Ovary (tissue), 7 donors: ENCODE measurements at regions not wholly inside any gene's neighbourhood (a gene's known extent, or its start where the extent isn't known, plus 50 kb on each side); places are given as distances from the start of the nearest gene placed in this dataset.

Source experiments
- DNase-seq, 5 donors: peaks; one replicate each; pipeline ENCODE4 v3.0.0-alpha.2; 2019 to 2020
- H3K27ac ChIP-seq, 2 donors: fragments of 200-600 bp; one replicate each; pipeline versions ENCODE4 v1.5.1 to v1.8.0; 2019 to 2022
- H3K27me3 ChIP-seq: fragments of 200-600 bp; one replicate; pipeline ENCODE4 v1.8.0; 2022
- H3K36me3 ChIP-seq: fragments of 200-600 bp; sonication (generic); one replicate; pipeline ENCODE4 v1.5.1; 2019
- H3K4me1 ChIP-seq: one replicate; pipeline ENCODE4 v1.8.1; 2013; ENCODE audit warnings: mild to moderate bottlenecking, moderate library complexity; ENCODE audit not compliant: insufficient read depth
- H3K4me3 ChIP-seq: fragments of 200-600 bp; sonication (generic); one replicate; pipeline ENCODE4 v1.5.1; 2017
- H3K9me3 ChIP-seq, 2 donors: fragments of 200-600 bp in 1 of 2; sonication (generic) in 1 of 2; one replicate each; pipeline versions ENCODE4 v1.5.1 to v1.8.1; 2013 to 2019; ENCODE audit warnings: mild to moderate bottlenecking in 1 of 2, moderate library complexity in 1 of 2
- CTCF ChIP-seq, 3 donors: fragments of 450-650 bp in 2 of 3; fragments of 200-600 bp in 1 of 3; IDR thresholded peaks; one replicate each; pipeline versions ENCODE4 v1.5.1 to v1.8.0; 2016 to 2022; ENCODE audit warnings: antibody characterized with exemption in 3 of 3, mild to moderate bottlenecking in 1 of 3
- EP300 ChIP-seq: sonication (generic); formaldehyde crosslinking; IDR thresholded peaks from one replicate; pipeline ENCODE4 v1.6.1; 2017; ENCODE audit warnings: antibody characterized with exemption
- POLR2A ChIP-seq: fragments of 450-650 bp; IDR thresholded peaks from one replicate; pipeline ENCODE4 v1.6.1; 2017; ENCODE audit warnings: antibody characterized with exemption, mild to moderate bottlenecking, moderate library complexity
- WGBS, 3 donors: extraction: QIAGEN DNeasy Blood & Tissue Kit in 1 of 3; methylation state at CpG; one replicate each; pipeline versions ENCODE4 v1.1.5 to v1.1.7; 2013 to 2017; 5-methylcytosine and 5-hydroxymethylcytosine counted together
- intact Hi-C, 4 donors: fragments of 100-400 bp; cut with DNase I; formaldehyde crosslinking; loops; one replicate each; pipeline versions ENCODE4 v1.11.0 to v1.15.1; 2022 to 2023
- donor health status: DM: no; HTN: no; CAD: no; lungs with moderate emphysema.
- donor health status: DM: no; HTN: no; CAD: no.
- donor health status: Bipolar disorder and iron deficiency.
- donor health status: DM: no; HTN: no; CAD: no.
- donor health status: DM: yes; HTN: yes; CAD: no.

DNA sequence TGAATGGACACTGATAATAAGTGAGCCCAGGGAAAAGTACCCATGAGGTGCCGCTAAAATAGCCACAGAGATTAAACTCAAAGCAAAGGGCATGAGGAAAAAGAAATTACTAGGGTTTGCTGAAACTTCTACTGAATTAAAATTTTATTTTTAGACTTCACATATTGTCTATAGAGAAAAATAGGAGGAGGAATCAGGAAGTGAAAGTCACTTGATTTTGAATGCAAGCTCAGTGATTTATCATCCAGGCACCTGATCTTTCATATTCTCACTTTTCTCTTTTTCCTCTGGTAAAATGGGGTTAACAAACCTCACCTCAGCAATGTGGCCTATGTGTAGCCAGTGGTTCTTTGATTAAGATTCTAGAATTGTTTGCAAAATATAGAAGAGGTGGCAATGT, 479.8 kb downstream of the BCL11B start:
- intact Hi-C loops = no loop called here
- WGBS, 3 donors = 86 to 100% (median 92%) methylated on average over 1 of the region's 1 CpG

DNA sequence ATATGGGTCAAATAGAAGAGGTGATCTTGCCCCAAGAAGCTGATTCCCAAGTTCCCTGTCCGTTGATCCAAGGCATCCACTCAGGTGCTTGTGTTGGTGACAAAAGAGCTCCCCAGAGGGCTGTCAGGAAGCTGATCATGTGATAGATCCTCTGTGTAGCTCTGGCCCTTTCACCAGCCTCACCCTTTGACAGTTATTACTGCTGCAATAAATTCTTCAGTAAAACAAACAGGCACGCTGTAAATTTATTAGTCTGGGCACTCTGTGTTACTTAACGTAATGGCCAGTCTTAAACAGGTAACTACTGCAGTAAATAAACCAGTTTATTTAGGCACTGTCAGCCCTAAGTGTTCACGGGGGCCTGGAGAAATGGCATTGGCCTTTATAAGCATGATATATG, 473.9 kb downstream of the BCL11B start:
- H3K9me3 ChIP-seq = no peaks in the 10 kb centered on the region
- TF ChIP-seq EP300 (no peak), CTCF (IDR thresholded peaks at IDR 0.05) (no peak), POLR2A (no peak)
- WGBS, 3 donors = 33 to 39% (median 34%) methylated on average over 4 of the region's 4 CpGs
- H3K4me3 ChIP-seq = no peak overlapping the region
- intact Hi-C loops = no loop called here
- no peaks in the 10 kb centered on the region for H3K36me3 ChIP-seq
- no peak for DNase-seq
- H3K27ac ChIP-seq = no peak overlapping the region
- H3K27me3 ChIP-seq = no peaks in the 10 kb centered on the region
- H3K4me1 ChIP-seq = no peaks in the 10 kb centered on the region

More for the DNA sequence above, 479.8 kb downstream of the BCL11B start:
- Histone ChIP-seq H3K27me3 (no peaks in the 10 kb centered on the region), H3K27ac (no peak overlapping the region), H3K4me3 (no peak overlapping the region), H3K36me3 (no peaks in the 10 kb centered on the region), H3K4me1 (no peaks in the 10 kb centered on the region), H3K9me3 (no peaks in the 10 kb centered on the region)
- DNase-seq = no peak
- TF ChIP-seq EP300 (no peak), CTCF (IDR thresholded peaks at IDR 0.05) (no peak), POLR2A (no peak)

DNA sequence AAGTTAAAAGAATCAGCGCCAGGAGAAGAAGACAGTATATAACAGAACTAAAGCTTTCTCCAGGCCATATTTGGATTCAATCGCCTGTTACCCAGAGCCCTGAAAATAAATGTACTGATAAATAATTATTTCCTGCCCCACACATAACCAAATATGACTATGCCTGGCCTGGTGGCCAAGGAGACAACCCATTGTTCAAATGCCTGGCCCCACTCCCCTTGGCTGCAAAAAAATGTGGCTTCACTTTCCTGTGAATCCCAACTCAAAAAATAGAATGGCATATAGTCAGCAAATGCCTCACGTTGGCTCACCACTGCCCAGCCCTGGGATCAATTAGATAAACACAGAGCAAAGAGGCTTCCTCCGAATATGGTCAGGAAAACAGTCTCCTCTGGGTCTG, 472.1 kb downstream of the BCL11B start:
- H3K27ac ChIP-seq = no peak overlapping the region
- H3K4me3 ChIP-seq = no peak overlapping the region
- intact Hi-C loops = no loop called here
- no peak for DNase-seq
- TF ChIP-seq EP300 (no peak), POLR2A (no peak), CTCF (IDR thresholded peaks at IDR 0.05) (no peak)
- H3K9me3 ChIP-seq = no peaks in the 10 kb centered on the region
- no peaks in the 10 kb centered on the region for H3K36me3 ChIP-seq
- H3K27me3 ChIP-seq = no peaks in the 10 kb centered on the region
- 42 to 69% (median 63%) methylated on average over 4 of the region's 4 CpGs for WGBS, 3 donors
- no peaks in the 10 kb centered on the region for H3K4me1 ChIP-seq

- intact Hi-C loops = no loop called here
- 53 to 73% (median 64%) methylated on average over 9 of the region's 9 CpGs for WGBS, 3 donors
Measured at GRCh38 chr14:98802044-98802443, 470.0 kb downstream of the BCL11B start.

More at GRCh38 chr14:98802044-98802443, 470.0 kb downstream of the BCL11B start:
- no peaks in the 10 kb centered on the region for H3K36me3 ChIP-seq
- H3K27me3 ChIP-seq = no peaks in the 10 kb centered on the region
- TF ChIP-seq CTCF (IDR thresholded peaks at IDR 0.05) = no peak
- TF ChIP-seq EP300 = no peak
- TF ChIP-seq POLR2A = no peak
- no peak overlapping the region for H3K4me3 ChIP-seq
- no peaks in the 10 kb centered on the region for H3K4me1 ChIP-seq
- H3K27ac ChIP-seq = no peak overlapping the region
- H3K9me3 ChIP-seq = no peaks in the 10 kb centered on the region
- no peak for DNase-seq
